PC-9 (cell line): ENCODE measurements at regions not wholly inside any gene's neighbourhood (a gene's known extent, or its start where the extent isn't known, plus 50 kb on each side); places are given as distances from the start of the nearest gene placed in this dataset.
"Not testable (repeated sequence)": the region's sequence is repeated elsewhere in the genome, so short reads cannot be mapped to it uniquely, and the experiment has no call there.

Source experiments
- CTCF ChIP-seq: fragments of 200-600 bp; sonication (generic); conservative IDR thresholded peaks from 2 replicates; pipeline ENCODE4 v1.6.1; 2017; ENCODE audit warnings: mixed run types, antibody characterized with exemption, mild to moderate bottlenecking, moderate library complexity
- EZH2 ChIP-seq: fragments of 200-600 bp; sonication (generic); IDR thresholded peaks from 2 replicates; pipeline ENCODE4 v1.8.0; 2017; ENCODE audit warnings: antibody characterized with exemption, low read depth

GRCh38 chr6:163858870-163859269, 444.4 kb downstream of the QKI start:
- TF ChIP-seq CTCF, EZH2: not testable (repeated sequence)
